H9 (cell line): ENCODE measurements at regions not wholly inside any gene's neighbourhood (a gene's known extent, or its start where the extent isn't known, plus 50 kb on each side); places are given as distances from the start of the nearest gene placed in this dataset.

ENCODE experiments used
- DNase-seq: peaks from one replicate; pipeline ENCODE4 v3.0.0-alpha.2; 2017
- H2AFZ ChIP-seq: one replicate; pipeline ENCODE4 v1.6.1; 2013; ENCODE audit warnings: mild to moderate bottlenecking, low read length, control low read depth, moderate library complexity
- H2AK5ac ChIP-seq: 2 replicates; pipeline ENCODE4 v1.6.1; 2013; ENCODE audit warnings: low read length, control low read depth, mixed read lengths; ENCODE audit not compliant: insufficient read length
- H2BK120ac ChIP-seq: one replicate; pipeline ENCODE4 v1.6.1; 2013; ENCODE audit warnings: low read depth, mild to moderate bottlenecking, low read length, control low read depth, inconsistent platforms; ENCODE audit not compliant: poor library complexity, severe bottlenecking
- H2BK12ac ChIP-seq: 2 replicates; pipeline ENCODE4 v1.6.1; 2013; ENCODE audit warnings: low read length, control low read depth, mixed read lengths, low read depth; ENCODE audit not compliant: insufficient read length
- H2BK15ac ChIP-seq: 2 replicates; pipeline ENCODE4 v1.6.1; 2013; ENCODE audit warnings: low read depth, low read length, control low read depth
- H2BK20ac ChIP-seq: one replicate; pipeline ENCODE4 v1.6.1; 2013; ENCODE audit warnings: low read depth, mild to moderate bottlenecking, low read length, control low read depth, inconsistent platforms; ENCODE audit not compliant: poor library complexity, severe bottlenecking
- H2BK5ac ChIP-seq: 2 replicates; pipeline ENCODE4 v1.6.1; 2013; ENCODE audit warnings: low read length, control low read depth, mixed read lengths; ENCODE audit not compliant: insufficient read length
- H3K14ac ChIP-seq: 2 replicates; pipeline ENCODE4 v1.6.1; 2013; ENCODE audit warnings: low read length, control low read depth; ENCODE audit not compliant: insufficient read depth
- H3K18ac ChIP-seq: 2 replicates; pipeline ENCODE4 v1.6.1; 2013; ENCODE audit warnings: low read depth, mild to moderate bottlenecking, mixed read lengths, low read length, control low read depth; ENCODE audit not compliant: insufficient read length
- H3K23ac ChIP-seq: 2 replicates; pipeline ENCODE4 v1.6.1; 2013; ENCODE audit warnings: low read length, control low read depth, mixed read lengths, low read depth; ENCODE audit not compliant: insufficient read length
- H3K23me2 ChIP-seq: 2 replicates; pipeline ENCODE4 v1.6.1; 2013; ENCODE audit warnings: low read depth, mild to moderate bottlenecking, mixed read lengths, low read length, control low read depth; ENCODE audit not compliant: insufficient read length, poor library complexity, severe bottlenecking
- H3K27ac ChIP-seq: 2 replicates; pipeline ENCODE4 v1.5.1; 2013; ENCODE audit warnings: low read length, control low read depth, mixed read lengths, low read depth; ENCODE audit not compliant: insufficient read length
- H3K27me3 ChIP-seq: 2 replicates; pipeline ENCODE4 v1.6.1; 2013; ENCODE audit warnings: low read length, control low read depth, inconsistent platforms; ENCODE audit not compliant: insufficient read depth
- H3K4ac ChIP-seq: 2 replicates; pipeline ENCODE4 v1.6.1; 2013; ENCODE audit warnings: low read depth, mild to moderate bottlenecking, control low read depth, inconsistent platforms, low read length, moderate library complexity
- H3K4me1 ChIP-seq: 2 replicates; pipeline ENCODE4 v1.6.1; 2013; ENCODE audit warnings: low read length, control low read depth, inconsistent platforms; ENCODE audit not compliant: insufficient read depth
- H3K4me2 ChIP-seq: 2 replicates; pipeline ENCODE4 v1.6.1; 2013; ENCODE audit warnings: low read length, control low read depth, mixed read lengths; ENCODE audit not compliant: insufficient read length, insufficient read depth
- H3K56ac ChIP-seq: 2 replicates; pipeline ENCODE4 v1.6.1; 2013; ENCODE audit warnings: low read depth, mild to moderate bottlenecking, mixed read lengths, low read length, control low read depth; ENCODE audit not compliant: insufficient read length
- H3K79me1 ChIP-seq: 2 replicates; pipeline ENCODE4 v1.6.1; 2013; ENCODE audit warnings: low read depth, mild to moderate bottlenecking, moderate library complexity, low read length, control low read depth, inconsistent platforms; ENCODE audit not compliant: insufficient read depth, poor library complexity, severe bottlenecking
- H3K79me2 ChIP-seq: 2 replicates; pipeline ENCODE4 v1.6.1; 2013; ENCODE audit warnings: low read length, control low read depth, inconsistent platforms; ENCODE audit not compliant: insufficient read depth
- H3K9ac ChIP-seq: 2 replicates; pipeline ENCODE4 v1.6.1; 2013; ENCODE audit warnings: low read length, control low read depth, mixed read lengths; ENCODE audit not compliant: insufficient read length; ENCODE audit errors: extremely low read depth
- H3K9me3 ChIP-seq: one replicate; pipeline ENCODE4 v1.6.1; 2013; ENCODE audit warnings: low read depth, low read length, inconsistent platforms; ENCODE audit not compliant: control insufficient read depth
- H3T11ph ChIP-seq: one replicate; pipeline ENCODE4 v1.6.1; 2013; ENCODE audit warnings: mild to moderate bottlenecking, low read length, control low read depth, inconsistent platforms
- H4K20me1 ChIP-seq: one replicate; pipeline ENCODE4 v1.6.1; 2013; ENCODE audit not compliant: control insufficient read depth, insufficient read length, insufficient read depth
- H4K5ac ChIP-seq: 2 replicates; pipeline ENCODE4 v1.6.1; 2013; ENCODE audit warnings: low read depth, mild to moderate bottlenecking, mixed read lengths, low read length, control low read depth; ENCODE audit not compliant: insufficient read length
- H4K8ac ChIP-seq: replicated peaks from 2 replicates; pipeline ENCODE4 v1.6.1; 2013; ENCODE audit warnings: low read length, control low read depth, mixed read lengths, low read depth; ENCODE audit not compliant: insufficient read length
- H4K91ac ChIP-seq: 2 replicates; pipeline ENCODE4 v1.6.1; 2013; ENCODE audit warnings: low read depth, mild to moderate bottlenecking, moderate library complexity, mixed read lengths, low read length, control low read depth; ENCODE audit not compliant: insufficient read length
- H3K27ac Mint-ChIP-seq, 3 experiments: 2 replicates in 2 of 3; 3 replicates in 1 of 3; pipeline ENCODE4 v1.8.0; 2020 to 2021; ENCODE audit warnings: mixed read lengths in 3 of 3, mild to moderate bottlenecking in 1 of 3, moderate library complexity in 1 of 3
- H3K27me3 Mint-ChIP-seq: 2 replicates; pipeline ENCODE4 v1.8.0; 2021; ENCODE audit warnings: low read depth, mild to moderate bottlenecking, moderate library complexity, mixed read lengths
- H3K36me3 Mint-ChIP-seq, 3 experiments: 2 replicates in 2 of 3; 3 replicates in 1 of 3; pipeline ENCODE4 v1.8.0; 2020 to 2021; ENCODE audit warnings: low read depth in 3 of 3, mixed read lengths in 3 of 3; ENCODE audit not compliant: insufficient read depth in 1 of 3
- H3K4me1 Mint-ChIP-seq, 2 experiments: 2 replicates each; pipeline ENCODE4 v1.8.0; 2020; ENCODE audit warnings: mixed read lengths in 2 of 2
- H3K4me3 Mint-ChIP-seq, 2 experiments: 2 replicates in 1 of 2; 3 replicates in 1 of 2; pipeline ENCODE4 v1.8.0; 2020 to 2021; ENCODE audit warnings: mild to moderate bottlenecking in 2 of 2, mixed read lengths in 2 of 2, moderate library complexity in 1 of 2
- H3K9me3 Mint-ChIP-seq, 2 experiments: 2 replicates in 1 of 2; 3 replicates in 1 of 2; pipeline ENCODE4 v1.8.0; 2020; ENCODE audit warnings: mild to moderate bottlenecking in 2 of 2, mixed read lengths in 2 of 2, moderate library complexity in 1 of 2
- WGBS: extraction: QIAGEN DNeasy Blood & Tissue Kit; methylation state at CpG from one replicate; pipeline ENCODE4 v1.1.7; 2013; ENCODE audit warnings: missing lambda C conversion rate, low lambda C conversion rate, mixed read lengths; ENCODE audit not compliant: insufficient read length; ENCODE audit errors: extremely low coverage; 5-methylcytosine and 5-hydroxymethylcytosine counted together
- TF ChIP-seq, protein P1 (sequence below): fragments of 200-600 bp; sonication (generic); conservative IDR thresholded peaks from 3 replicates; pipeline ENCODE4 v1.8.0; 2021; ENCODE audit warnings: antibody characterized with exemption, mild to moderate bottlenecking

GRCh38 chr2:137772451-137772850 is 191.8 kb upstream of the HNMT start:
- no peak overlapping the region for H3K18ac ChIP-seq
- H2AK5ac ChIP-seq: no peak overlapping the region
- no peak overlapping the region for H3K9ac ChIP-seq
- H3K23ac ChIP-seq: no peak overlapping the region
- TF ChIP-seq, protein P1, sequence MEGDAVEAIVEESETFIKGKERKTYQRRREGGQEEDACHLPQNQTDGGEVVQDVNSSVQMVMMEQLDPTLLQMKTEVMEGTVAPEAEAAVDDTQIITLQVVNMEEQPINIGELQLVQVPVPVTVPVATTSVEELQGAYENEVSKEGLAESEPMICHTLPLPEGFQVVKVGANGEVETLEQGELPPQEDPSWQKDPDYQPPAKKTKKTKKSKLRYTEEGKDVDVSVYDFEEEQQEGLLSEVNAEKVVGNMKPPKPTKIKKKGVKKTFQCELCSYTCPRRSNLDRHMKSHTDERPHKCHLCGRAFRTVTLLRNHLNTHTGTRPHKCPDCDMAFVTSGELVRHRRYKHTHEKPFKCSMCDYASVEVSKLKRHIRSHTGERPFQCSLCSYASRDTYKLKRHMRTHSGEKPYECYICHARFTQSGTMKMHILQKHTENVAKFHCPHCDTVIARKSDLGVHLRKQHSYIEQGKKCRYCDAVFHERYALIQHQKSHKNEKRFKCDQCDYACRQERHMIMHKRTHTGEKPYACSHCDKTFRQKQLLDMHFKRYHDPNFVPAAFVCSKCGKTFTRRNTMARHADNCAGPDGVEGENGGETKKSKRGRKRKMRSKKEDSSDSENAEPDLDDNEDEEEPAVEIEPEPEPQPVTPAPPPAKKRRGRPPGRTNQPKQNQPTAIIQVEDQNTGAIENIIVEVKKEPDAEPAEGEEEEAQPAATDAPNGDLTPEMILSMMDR: no peak
- H2AFZ ChIP-seq: no peak overlapping the region
- DNase-seq: no peak
- H3T11ph ChIP-seq: no peak overlapping the region
- H3K79me1 ChIP-seq: no peaks in the 10 kb centered on the region
- no peaks in the 10 kb centered on the region for H3K79me2 ChIP-seq
- H3K27me3 Mint-ChIP-seq: no peaks in the 10 kb centered on the region
- H3K9me3 Mint-ChIP-seq: peaks cover 5 to 11% of the 10 kb centered on the region in 2 experiments; a peak in 4 of 5 replicates
- H2BK5ac ChIP-seq: no peak overlapping the region
- no peak overlapping the region for H2BK20ac ChIP-seq
- H3K27ac ChIP-seq: no peak overlapping the region
- no peaks in the 10 kb centered on the region for H3K27me3 ChIP-seq
- H3K4me1 ChIP-seq: peaks cover 5% of the 10 kb centered on the region; the same call in 1 of the 2 replicates
- H3K14ac ChIP-seq: no peak overlapping the region
- peak overlapping the region; percentile 3 to 66 (median 22); a peak in 3 of 7 replicates for H3K27ac Mint-ChIP-seq
- no peaks in the 10 kb centered on the region for H3K23me2 ChIP-seq
- no peak overlapping the region for H3K4ac ChIP-seq
- no peak overlapping the region for H4K5ac ChIP-seq
- H3K9me3 ChIP-seq: no peaks in the 10 kb centered on the region
- no peak overlapping the region for H2BK12ac ChIP-seq
- no peak overlapping the region for H3K56ac ChIP-seq
- WGBS: no CpG with 5 or more reads among the region's 3 CpGs
- H4K8ac ChIP-seq: no peak overlapping the region
- no peak overlapping the region for H2BK15ac ChIP-seq
- H3K36me3 Mint-ChIP-seq: peaks cover 0 to 13% (median 0%) of the 10 kb centered on the region in 3 experiments; a peak in 4 of 7 replicates
- H3K4me1 Mint-ChIP-seq: peaks cover 18 to 35% of the 10 kb centered on the region in 2 experiments
- H4K20me1 ChIP-seq: no peaks in the 10 kb centered on the region
- no peak overlapping the region for H2BK120ac ChIP-seq
- H3K4me3 Mint-ChIP-seq: no peak overlapping the region
- peak overlapping the region; percentile 5 for H3K4me2 ChIP-seq
- no peak overlapping the region for H4K91ac ChIP-seq
